Epithelial cell of proximal tubule (primary cell): ENCODE measurements at regions not wholly inside any gene's neighbourhood (a gene's known extent, or its start where the extent isn't known, plus 50 kb on each side); places are given as distances from the start of the nearest gene placed in this dataset.
"Not testable (repeated sequence)": the region's sequence is repeated elsewhere in the genome, so short reads cannot be mapped to it uniquely, and the experiment has no call there.

Experiments used
- DNase-seq: peaks from one replicate; pipeline ENCODE4 v3.0.0-alpha.2; 2011; ENCODE audit warnings: low read depth
- H3K4me3 ChIP-seq: 2 replicates; pipeline ENCODE4 v1.5.1; 2011; ENCODE audit warnings: low read depth, mild to moderate bottlenecking, low read length
- TF ChIP-seq, protein P1 (sequence below): conservative IDR thresholded peaks from 2 replicates; pipeline ENCODE4 v1.5.1; 2012; ENCODE audit warnings: low read depth, mild to moderate bottlenecking, low read length

DNA sequence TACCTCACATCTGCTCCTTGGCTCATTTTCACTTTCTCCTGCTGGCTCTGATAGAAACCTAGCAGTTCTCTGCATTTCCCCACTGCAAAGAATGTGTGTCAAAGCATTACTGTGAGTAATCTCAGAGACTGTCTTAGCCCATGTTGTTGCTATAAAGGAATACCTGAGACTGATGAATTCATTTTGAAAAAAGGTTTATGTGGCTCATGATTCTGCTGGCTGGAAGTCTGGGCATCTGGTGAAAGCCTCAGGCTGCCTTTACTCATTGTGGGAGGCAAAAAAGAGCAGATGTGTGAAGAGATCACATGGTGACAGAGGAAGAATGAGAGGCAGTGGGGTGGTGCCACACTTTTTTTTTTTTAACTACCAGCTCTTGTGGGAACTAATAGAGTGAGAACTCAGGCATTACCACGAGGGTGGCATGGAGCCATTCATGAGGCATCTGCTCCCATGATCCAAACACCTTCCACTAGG is 191.6 kb upstream of the CTNND2 start:
- DNase-seq: no peak

DNA sequence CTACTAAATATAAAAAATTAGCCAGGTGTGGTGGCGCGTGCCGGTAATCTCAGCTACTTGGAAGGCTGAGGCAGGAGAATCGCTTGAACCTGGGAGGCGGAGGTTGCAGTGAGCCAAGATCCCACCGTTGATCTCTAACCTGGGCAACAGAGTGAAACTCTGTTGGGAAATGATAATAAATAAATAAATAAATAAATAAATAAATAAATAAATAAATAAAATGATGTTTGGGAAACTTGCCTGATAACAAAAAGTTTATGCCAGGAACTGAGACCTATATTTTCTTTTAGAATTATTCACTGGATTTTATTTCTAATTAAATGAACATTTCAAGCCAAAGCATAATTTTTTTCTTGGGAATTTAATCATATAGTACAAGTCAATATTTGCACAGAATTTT is 189.3 kb upstream of the CTNND2 start:
- H3K4me3 ChIP-seq: no peak overlapping the region
- TF ChIP-seq, protein P1, sequence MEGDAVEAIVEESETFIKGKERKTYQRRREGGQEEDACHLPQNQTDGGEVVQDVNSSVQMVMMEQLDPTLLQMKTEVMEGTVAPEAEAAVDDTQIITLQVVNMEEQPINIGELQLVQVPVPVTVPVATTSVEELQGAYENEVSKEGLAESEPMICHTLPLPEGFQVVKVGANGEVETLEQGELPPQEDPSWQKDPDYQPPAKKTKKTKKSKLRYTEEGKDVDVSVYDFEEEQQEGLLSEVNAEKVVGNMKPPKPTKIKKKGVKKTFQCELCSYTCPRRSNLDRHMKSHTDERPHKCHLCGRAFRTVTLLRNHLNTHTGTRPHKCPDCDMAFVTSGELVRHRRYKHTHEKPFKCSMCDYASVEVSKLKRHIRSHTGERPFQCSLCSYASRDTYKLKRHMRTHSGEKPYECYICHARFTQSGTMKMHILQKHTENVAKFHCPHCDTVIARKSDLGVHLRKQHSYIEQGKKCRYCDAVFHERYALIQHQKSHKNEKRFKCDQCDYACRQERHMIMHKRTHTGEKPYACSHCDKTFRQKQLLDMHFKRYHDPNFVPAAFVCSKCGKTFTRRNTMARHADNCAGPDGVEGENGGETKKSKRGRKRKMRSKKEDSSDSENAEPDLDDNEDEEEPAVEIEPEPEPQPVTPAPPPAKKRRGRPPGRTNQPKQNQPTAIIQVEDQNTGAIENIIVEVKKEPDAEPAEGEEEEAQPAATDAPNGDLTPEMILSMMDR: no peak
- DNase-seq: no peak

More for the DNA sequence above, 191.6 kb upstream of the CTNND2 start:
- TF ChIP-seq, protein P1: no peak
- no peak overlapping the region for H3K4me3 ChIP-seq

DNA sequence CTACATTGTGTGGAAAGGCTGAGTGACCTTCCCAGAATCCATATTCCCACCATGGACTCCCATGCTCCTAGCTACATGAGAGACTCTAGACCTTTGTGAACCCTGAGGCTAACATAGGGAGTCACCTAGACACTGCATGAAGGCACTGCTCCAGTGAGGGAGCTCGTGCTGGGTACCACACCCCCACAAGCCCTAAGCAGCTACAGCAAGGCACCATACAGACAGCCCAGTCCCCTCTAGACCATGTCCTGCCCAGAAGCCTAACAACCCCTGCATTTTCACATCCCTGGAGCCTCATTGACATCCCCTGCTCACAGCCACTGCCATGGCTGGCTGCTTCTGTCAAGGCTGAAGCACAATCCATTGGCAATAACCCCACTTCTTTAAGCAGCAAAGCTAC is 176.5 kb upstream of the CTNND2 start:
- TF ChIP-seq, protein P1: no peak
- H3K4me3 ChIP-seq: no peak overlapping the region
- DNase-seq: no peak

DNA sequence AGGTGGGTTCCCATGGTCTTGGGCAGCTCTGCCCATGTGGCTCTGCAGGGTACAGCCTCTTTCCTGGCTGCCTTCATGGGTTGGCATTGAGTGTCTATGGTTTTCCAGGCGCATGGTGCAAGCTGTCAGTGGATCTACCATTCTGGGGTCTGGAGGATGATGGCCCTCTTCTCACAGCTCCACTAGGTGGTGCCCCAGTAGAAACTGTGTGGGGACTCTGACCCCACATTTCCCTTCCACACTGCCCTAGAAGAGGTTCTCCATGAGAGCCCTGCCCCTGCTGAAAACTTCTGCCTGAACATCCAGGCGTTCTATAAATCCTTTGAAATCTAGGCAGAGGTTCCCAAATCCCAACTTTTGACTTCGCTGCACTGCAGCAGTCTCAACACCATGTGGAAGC is 174.0 kb upstream of the CTNND2 start:
- not testable (repeated sequence) for DNase-seq, H3K4me3 ChIP-seq

DNA sequence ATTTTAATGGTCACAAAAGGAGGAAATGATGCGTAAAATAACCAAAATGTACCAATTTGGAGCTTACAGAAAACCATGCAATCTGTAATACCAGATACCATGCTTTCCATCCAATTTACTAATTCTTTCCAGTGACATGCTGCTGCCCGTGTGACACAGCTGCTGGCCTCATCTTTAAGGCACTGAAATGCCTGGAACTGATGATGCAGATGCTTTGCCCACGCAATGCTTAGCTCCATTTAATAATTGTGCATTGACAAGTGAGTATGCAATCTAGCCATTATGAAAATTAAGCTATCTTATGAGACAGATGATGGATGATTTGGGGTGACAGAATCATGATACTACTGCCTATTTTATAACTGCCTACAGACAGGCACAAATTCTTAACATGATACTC is 169.2 kb upstream of the CTNND2 start:
- no peak overlapping the region for H3K4me3 ChIP-seq
- TF ChIP-seq, protein P1: no peak
- DNase-seq: no peak

DNA sequence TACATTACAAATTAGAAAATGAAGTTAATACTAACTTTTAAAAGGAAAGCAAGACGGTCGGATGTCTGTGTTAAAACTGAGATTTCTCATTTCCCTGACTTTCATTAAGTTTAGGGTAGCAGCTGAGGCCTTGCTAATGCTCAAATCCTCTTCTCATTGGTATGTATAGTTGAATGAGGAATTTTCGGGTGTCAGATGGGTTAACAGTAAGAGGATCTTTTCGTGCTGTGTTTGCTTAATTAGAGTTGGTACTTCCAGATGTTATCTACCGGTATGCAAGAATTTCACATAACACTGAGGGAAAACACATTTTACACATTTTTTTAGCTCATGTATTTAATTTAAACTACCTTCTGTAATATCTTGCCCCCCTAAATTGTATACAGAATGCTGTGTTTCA is 168.2 kb upstream of the CTNND2 start:
- no peak overlapping the region for H3K4me3 ChIP-seq
- TF ChIP-seq, protein P1: no peak
- DNase-seq: no peak

DNA sequence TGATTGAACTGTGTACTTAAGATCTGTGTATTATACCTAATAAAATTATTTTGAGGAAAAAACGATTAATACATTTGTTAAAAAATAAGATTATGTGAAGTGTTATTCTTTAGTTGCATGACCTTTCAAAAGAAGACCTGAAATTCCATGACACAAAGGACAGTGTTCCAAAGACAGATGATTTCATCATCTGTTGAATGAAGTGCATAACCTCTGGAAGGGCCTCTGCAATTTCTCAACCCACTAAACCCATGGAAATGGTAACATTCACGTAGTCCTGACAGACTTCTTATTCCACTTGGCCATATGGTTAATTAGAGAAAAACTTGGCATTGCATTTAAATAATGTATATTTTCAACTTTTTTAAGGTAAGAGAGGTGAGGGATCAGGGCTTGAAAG is 167.2 kb upstream of the CTNND2 start:
- TF ChIP-seq, protein P1: no peak
- DNase-seq: no peak
- H3K4me3 ChIP-seq: no peak overlapping the region

DNA sequence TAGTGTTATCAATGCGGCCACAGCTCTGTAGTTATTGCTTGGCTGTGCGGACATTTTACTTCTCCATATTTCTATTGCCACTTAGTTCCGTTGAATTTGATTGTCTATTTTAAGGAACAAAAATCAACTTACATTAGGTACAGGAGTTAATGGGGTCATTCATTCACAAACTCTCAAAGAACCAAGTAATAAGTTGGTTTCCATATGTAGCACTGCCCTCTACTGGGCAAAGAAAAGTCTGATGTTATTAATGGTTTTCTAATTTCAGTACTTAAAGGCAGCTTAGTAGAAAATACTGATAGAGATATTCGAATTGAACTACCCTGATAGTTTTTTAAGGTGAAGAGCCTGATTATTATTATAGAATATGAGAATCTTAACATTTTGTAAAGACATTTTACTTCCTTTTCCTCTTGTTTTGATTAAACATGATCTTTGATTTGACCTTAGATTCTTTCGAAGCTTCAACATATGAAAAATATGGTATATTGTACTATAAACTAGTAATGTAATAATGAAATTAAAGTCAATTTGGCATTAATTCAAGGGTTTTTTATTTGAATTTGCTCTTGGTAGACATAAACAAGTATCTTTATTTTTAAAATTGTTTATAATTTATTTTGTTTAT is 119.5 kb upstream of the CTNND2 start:
- H3K4me3 ChIP-seq: no peak overlapping the region
- TF ChIP-seq, protein P1: peak; percentile 63
- no peak for DNase-seq
